AG10803 (cell line): ENCODE measurements at regions not wholly inside any gene's neighbourhood (a gene's known extent, or its start where the extent isn't known, plus 50 kb on each side); places are given as distances from the start of the nearest gene placed in this dataset.

ENCODE experiments used
- DNase-seq: peaks from one replicate; pipeline ENCODE4 v3.0.0; 2010; ENCODE audit warnings: low read depth
- H3K4me3 ChIP-seq: 2 replicates; pipeline ENCODE4 v1.5.1; 2011; ENCODE audit warnings: mild to moderate bottlenecking, low read length, control low read depth
- CTCF ChIP-seq: conservative IDR thresholded peaks from 2 replicates; pipeline ENCODE4 v1.5.1; 2011; ENCODE audit warnings: mild to moderate bottlenecking, low read length, control low read depth, inconsistent platforms

- H3K4me3 ChIP-seq, result no peak overlapping the region
- TF ChIP-seq CTCF, result no peak
- no peak for DNase-seq
These were observed 1523.7 kb upstream of the PIK3C3 start for GRCh38 chr18:40431071-40431985.

GRCh38 chr18:40423291-40423690 is 1531.7 kb upstream of the PIK3C3 start:
- no peak overlapping the region for H3K4me3 ChIP-seq
- no peak for DNase-seq
- no peak for TF ChIP-seq CTCF

- H3K4me3 ChIP-seq, result no peak overlapping the region
- TF ChIP-seq CTCF, result no peak
- DNase-seq, result no peak
These were observed 1534.4 kb upstream of the PIK3C3 start for GRCh38 chr18:40420675-40421074.

- H3K4me3 ChIP-seq, result no peak overlapping the region
- no peak for TF ChIP-seq CTCF
- DNase-seq, result no peak
These were observed 1537.5 kb upstream of the PIK3C3 start for GRCh38 chr18:40417501-40417900.

GRCh38 chr18:40415821-40416220 is 1539.2 kb upstream of the PIK3C3 start:
- DNase-seq, result no peak
- H3K4me3 ChIP-seq, result no peak overlapping the region
- TF ChIP-seq CTCF, result no peak

GRCh38 chr18:40415176-40415791 is 1539.8 kb upstream of the PIK3C3 start:
- no peak for DNase-seq
- no peak for TF ChIP-seq CTCF

More at GRCh38 chr18:40415176-40415791, 1539.8 kb upstream of the PIK3C3 start:
- no peak overlapping the region for H3K4me3 ChIP-seq
